ENCODE measurements at regions not wholly inside any gene's neighbourhood (a gene's known extent, or its start where the extent isn't known, plus 50 kb on each side); places are given as distances from the start of the nearest gene placed in this dataset.
"Not testable (repeated sequence)": the region's sequence is repeated elsewhere in the genome, so short reads cannot be mapped to it uniquely, and the experiment has no call there.

GRCh38 chr22:48422900-48423480 is 1404.7 kb downstream of the BRD1 start:
- no peak for DNase-seq (ENCODE audit: low read depth, low spot score)

- DNase-seq (ENCODE audit: low read depth, low spot score): no peak
Measured at GRCh38 chr22:48418831-48419230, 1408.8 kb downstream of the BRD1 start.

- no peak for DNase-seq (ENCODE audit: low read depth, low spot score)
Measured at GRCh38 chr22:48417225-48418070, 1410.2 kb downstream of the BRD1 start.

GRCh38 chr22:48416396-48417224 is 1411.1 kb downstream of the BRD1 start:
- DNase-seq (ENCODE audit: low read depth, low spot score): no peak

DNA sequence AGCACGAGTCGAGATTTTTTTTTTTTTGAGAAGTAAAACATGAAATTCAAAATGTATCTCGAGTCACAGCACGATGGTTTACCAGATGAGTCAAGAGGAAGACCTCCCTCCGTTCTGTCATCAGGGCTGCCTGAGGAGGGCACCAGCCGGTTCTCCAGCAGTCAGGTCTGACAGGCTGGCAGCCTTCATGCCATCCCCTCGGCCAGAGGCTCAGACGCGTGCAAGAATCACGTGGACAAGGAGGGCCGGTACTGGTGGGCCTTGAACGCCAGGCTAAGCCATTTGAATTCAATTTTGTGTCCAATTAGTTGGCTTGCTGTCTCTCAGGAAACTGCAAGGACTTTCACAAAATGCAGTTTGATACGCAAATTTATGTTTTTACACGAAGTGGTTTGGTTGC is 1412.2 kb downstream of the BRD1 start:
- no peak for DNase-seq (ENCODE audit: low read depth, low spot score)

DNA sequence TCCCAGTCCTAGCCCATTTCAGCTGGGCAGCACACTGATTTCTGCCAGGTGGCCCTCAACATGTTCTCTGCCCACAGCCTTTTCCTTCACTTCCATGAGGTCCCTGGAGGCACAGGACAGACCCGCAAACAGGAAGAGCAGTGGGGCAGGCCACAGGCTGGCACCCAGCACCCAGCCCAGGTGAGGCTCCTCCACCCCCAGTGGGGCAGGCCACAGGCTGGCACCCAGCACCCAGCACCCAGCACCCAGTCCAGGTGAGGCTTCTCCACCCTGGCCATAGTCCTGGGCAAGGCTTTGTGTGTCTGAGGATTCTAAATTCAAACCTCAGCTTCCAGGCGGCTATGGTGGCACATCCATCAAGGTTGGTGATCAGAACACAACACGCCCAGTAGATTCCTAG is 1413.0 kb downstream of the BRD1 start:
- DNase-seq (ENCODE audit: low read depth, low spot score): no peak

GRCh38 chr22:48412931-48413330 is 1414.7 kb downstream of the BRD1 start:
- DNase-seq (ENCODE audit: low read depth, low spot score): not testable (repeated sequence)

DNA sequence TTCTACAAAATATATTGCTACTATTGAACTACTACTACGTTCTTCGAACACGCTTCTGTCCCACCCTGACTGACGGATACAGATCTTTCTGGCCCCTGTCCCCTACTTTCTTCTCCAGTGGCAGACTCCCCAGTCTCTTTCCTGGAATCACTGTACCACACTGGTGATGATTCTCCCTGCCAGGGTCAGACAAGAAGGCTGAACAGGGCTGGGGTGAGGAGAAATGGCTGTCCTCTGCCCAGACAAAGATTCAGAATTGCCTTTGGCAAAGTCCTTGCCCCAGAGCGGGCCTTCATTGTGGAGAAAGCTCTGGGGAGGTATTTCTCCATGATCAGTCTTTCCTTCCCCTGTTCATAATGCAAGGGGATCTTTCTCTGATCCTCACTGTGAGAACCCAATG is 1417.1 kb downstream of the BRD1 start:
- DNase-seq (ENCODE audit: low read depth, low spot score): no peak

DNA sequence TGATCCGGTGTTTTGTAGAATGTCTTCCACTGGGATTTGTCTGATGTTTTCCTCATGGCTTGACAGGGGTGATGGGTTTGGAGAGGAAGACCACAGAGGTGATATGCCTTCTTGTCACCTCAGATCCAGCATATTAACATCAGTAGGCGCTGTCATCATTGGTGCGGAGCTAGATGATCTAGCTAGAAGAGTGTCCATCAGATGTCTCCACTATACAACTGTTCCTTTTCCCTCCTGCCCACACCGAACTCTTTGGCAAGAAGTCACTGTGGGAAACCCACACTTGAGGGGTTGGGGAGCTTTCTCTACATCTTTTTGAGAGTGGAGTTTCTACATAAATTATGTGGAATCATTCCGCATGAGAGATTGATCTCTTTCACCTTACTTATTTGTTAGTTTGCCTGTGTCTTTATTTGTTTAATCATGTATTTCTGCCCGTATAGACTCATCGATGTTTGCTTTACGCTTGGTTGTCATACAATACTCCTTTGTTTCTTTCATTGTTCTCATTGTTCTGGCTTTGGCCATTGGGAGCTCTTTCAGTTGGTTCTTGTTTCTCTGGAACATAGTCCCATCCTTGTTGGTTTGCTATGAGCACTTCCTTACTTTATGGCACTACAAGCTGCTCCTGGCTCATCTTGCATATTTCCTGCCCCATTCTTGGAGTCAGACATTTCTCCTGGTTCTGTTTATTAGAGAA is 1420.3 kb downstream of the BRD1 start:
- DNase-seq (ENCODE audit: low read depth, low spot score): no peak

GRCh38 chr22:48406161-48406560 is 1421.5 kb downstream of the BRD1 start:
- no peak for DNase-seq (ENCODE audit: low read depth, low spot score)

GRCh38 chr22:48405741-48406140 is 1421.9 kb downstream of the BRD1 start:
- no peak for DNase-seq (ENCODE audit: low read depth, low spot score)

GRCh38 chr22:48404801-48405447 is 1422.7 kb downstream of the BRD1 start:
- no peak for DNase-seq (ENCODE audit: low read depth, low spot score)

DNA sequence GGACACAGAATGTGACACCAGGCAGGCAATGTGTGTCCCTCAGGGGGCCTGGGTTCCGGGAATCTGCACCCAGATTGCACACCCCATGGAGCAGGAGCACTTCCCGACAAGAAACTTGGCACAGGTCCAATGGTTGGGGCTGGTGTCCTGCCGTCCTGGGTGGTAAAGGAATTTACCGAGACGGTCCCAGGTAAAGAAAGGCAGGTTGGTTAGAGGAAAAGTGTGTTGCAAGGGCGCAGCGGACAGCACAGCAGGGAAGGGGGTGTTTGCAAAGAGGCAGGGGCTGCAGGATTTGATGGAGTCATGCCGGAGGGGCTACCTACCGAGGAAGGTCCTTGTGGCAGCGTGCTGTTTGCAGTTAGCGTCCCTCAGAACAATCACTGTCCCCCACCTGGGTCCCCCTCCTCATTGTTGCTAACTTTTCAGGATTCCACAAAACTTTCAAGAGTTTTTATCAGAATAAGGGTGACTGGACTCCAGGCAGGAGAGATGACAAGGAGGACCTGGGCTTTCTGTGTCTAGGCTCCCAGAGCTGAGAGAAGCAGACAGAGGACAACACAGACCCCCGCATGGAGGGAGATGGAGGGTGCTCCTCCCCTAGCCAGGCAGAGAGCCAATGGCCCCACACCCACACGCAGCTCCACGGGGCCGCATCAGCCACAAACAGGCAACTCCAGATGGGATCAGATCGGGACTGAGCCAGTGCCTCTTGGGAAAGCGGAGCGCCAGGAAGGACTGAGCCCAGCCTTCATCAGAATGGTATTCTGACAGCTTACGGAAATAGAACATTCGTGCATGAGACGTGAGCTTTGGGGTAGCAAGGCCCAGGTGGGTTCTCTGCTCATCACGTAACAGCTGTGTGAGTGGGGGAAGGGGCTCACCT is 1423.9 kb downstream of the BRD1 start:
- no peak for DNase-seq (ENCODE audit: low read depth, low spot score)

- DNase-seq (ENCODE audit: low read depth, low spot score): no peak
Measured at GRCh38 chr22:48402591-48403031, 1425.1 kb downstream of the BRD1 start.

GRCh38 chr22:48401523-48401922 is 1426.2 kb downstream of the BRD1 start:
- DNase-seq (ENCODE audit: low read depth, low spot score): not testable (repeated sequence)

DNA sequence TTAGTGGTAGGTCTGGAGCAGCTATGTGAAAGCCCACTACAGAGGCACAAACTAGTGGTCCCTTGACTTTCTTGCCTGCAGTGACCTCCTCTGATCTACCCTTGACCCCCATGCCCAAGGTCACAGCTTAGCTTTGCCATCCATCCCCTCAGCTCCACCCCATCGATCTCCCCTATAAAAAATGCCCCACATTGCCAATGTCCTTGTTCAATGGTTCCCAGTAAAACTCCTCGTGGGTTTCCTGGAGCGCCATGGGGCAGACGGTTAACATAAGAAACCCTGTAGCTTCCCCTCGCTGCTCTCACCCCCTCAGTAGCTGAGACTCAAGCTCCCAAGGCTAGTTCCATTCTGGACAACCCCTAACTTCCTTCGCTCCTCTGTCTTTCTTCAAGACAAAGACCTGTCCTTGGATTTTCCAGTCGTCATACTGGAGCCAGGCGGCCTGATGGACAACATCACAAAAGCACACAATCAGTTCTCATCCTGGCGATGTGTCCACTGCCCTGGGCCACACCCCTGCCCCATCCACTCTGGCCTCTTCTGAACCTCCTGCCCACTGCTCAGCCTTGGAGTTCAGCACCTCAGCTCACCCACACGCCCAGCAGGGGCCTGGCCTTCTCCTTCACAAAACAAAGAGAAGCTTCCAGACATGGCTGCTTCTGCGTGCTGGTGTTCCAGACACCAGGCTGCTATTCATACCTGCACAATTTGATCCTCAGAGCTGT is 1429.3 kb downstream of the BRD1 start:
- DNase-seq (ENCODE audit: low read depth, low spot score): no peak

- DNase-seq (ENCODE audit: low read depth, low spot score): no peak
Measured at GRCh38 chr22:48397531-48398180, 1430.0 kb downstream of the BRD1 start.

DNA sequence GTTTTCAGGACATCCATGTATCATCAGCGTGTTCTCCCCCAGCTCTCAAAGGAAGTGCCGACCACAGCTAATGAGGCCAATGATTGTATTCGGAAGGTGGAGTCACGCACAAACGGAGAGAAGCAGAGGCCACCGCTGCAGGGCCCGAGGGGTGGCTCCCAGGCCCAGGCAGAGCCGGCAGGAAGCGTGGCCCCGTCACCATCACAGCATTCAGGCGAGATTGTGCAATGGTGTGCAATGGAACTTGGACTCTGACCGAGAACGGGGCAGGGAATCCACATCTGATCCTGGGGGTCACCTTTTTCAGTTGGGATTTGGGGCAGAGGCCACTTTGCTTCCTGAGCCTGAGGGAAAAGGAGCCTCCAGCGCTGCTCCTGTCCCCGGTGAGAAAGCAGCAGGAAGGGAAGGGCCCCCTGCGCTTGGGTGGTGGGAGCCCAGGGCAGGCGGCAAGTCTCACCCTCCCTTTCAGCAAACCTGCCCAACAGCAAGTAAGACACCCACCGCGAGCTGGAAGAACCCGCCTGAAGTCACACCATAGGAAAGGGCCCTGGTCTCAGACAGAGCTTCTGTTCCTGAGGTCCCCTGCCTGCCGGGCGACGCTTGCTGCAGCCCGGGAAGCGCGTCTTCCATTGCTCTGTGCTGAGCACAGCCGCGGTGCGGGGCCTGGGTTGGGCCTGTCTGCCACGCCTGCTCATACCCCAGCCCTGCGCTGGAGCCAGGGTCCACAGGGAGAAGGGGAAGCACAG is 1430.7 kb downstream of the BRD1 start:
- no peak for DNase-seq (ENCODE audit: low read depth, low spot score)
